HG02973 (cell line): ENCODE measurements at regions not wholly inside any gene's neighbourhood (a gene's known extent, or its start where the extent isn't known, plus 50 kb on each side); places are given as distances from the start of the nearest gene placed in this dataset.

Experiments used
- ATAC-seq: cut with Tn5 transposase; IDR thresholded peaks from one replicate; pipeline ENCODE4 v1.9.1; 2021; ENCODE audit warnings: moderate library complexity; ENCODE audit not compliant: unreplicated experiment

- no peak for ATAC-seq
Observed at GRCh38 chr12:27907766-27908165, 64.8 kb downstream of the PTHLH start.

- ATAC-seq = no peak
Observed at GRCh38 chr12:27906658-27907473, 65.7 kb downstream of the PTHLH start.

- ATAC-seq = no peak
Observed at GRCh38 chr12:27906127-27906500, 66.4 kb downstream of the PTHLH start.

- ATAC-seq = no peak
Observed at GRCh38 chr12:27905285-27906126, 67.0 kb downstream of the PTHLH start.

- ATAC-seq = no peak
Observed at GRCh38 chr12:27902651-27903050, 69.9 kb downstream of the PTHLH start.

- no peak for ATAC-seq
Observed at GRCh38 chr12:27901959-27902358, 70.6 kb downstream of the PTHLH start.

GRCh38 chr12:27900920-27901879 is 71.3 kb downstream of the PTHLH start:
- no peak for ATAC-seq

- no peak for ATAC-seq
Observed at GRCh38 chr12:27899151-27899661, 73.3 kb downstream of the PTHLH start.

GRCh38 chr12:27898022-27898421 is 74.5 kb downstream of the PTHLH start:
- ATAC-seq = no peak

GRCh38 chr12:27896419-27896990 is 76.0 kb downstream of the PTHLH start:
- ATAC-seq = no peak

GRCh38 chr12:27894309-27894708 is 78.2 kb downstream of the PTHLH start:
- no peak for ATAC-seq

GRCh38 chr12:27879708-27880107 is 92.8 kb downstream of the PTHLH start:
- no peak for ATAC-seq

GRCh38 chr12:27875677-27876076 is 95.6 kb upstream of the MANSC4 start:
- ATAC-seq = no peak

- ATAC-seq = no peak
Observed at GRCh38 chr12:27873010-27873409, 93.0 kb upstream of the MANSC4 start.

GRCh38 chr12:27871946-27872345 is 91.9 kb upstream of the MANSC4 start:
- no peak for ATAC-seq

GRCh38 chr12:27870939-27871338 is 90.9 kb upstream of the MANSC4 start:
- no peak for ATAC-seq

GRCh38 chr12:27869567-27869966 is 89.5 kb upstream of the MANSC4 start:
- no peak for ATAC-seq

GRCh38 chr12:27868139-27868538 is 88.1 kb upstream of the MANSC4 start:
- no peak for ATAC-seq

GRCh38 chr12:27866373-27867101 is 86.5 kb upstream of the MANSC4 start:
- ATAC-seq = no peak

- no peak for ATAC-seq
Observed at GRCh38 chr12:27865421-27865820, 85.4 kb upstream of the MANSC4 start.
